ENCODE measurements at regions not wholly inside any gene's neighbourhood (a gene's known extent, or its start where the extent isn't known, plus 50 kb on each side); places are given as distances from the start of the nearest gene placed in this dataset.

- Histone ChIP-seq H3K9me3 (no peaks in the 10 kb centered on the region), H3K4me3 (peak overlapping the region; percentile 57), H3K4me1 (peaks cover 5% of the 10 kb centered on the region), H3K36me3 (no peaks in the 10 kb centered on the region), H3K27ac (peak overlapping the region; percentile 90), H3K27me3 (no peaks in the 10 kb centered on the region)
- DNase-seq (peak; percentile 96), ATAC-seq (peak; percentile 98)
- intact Hi-C loops (cut with DNase I), result no loop called here
- no peak for TF ChIP-seq CTCF (IDR thresholded peaks at IDR 0.05)
These were observed 102.5 kb downstream of the ARRDC3 start for GRCh38 chr5:91280362-91281269.

- intact Hi-C loops (cut with DNase I), result no loop called here
- Histone ChIP-seq H3K4me3 (no peak overlapping the region), H3K27ac (no peak overlapping the region), H3K4me1 (peaks cover 5% of the 10 kb centered on the region), H3K9me3 (no peaks in the 10 kb centered on the region), H3K36me3 (no peaks in the 10 kb centered on the region), H3K27me3 (no peaks in the 10 kb centered on the region)
- TF ChIP-seq CTCF (IDR thresholded peaks at IDR 0.05), result no peak
- DNase-seq (no peak), ATAC-seq (no peak)
These were observed 105.3 kb downstream of the ARRDC3 start for GRCh38 chr5:91277840-91278239.

- H3K4me1 ChIP-seq, result peaks cover 5% of the 10 kb centered on the region
- no peak overlapping the region for H3K27ac ChIP-seq
- H3K9me3 ChIP-seq, result no peaks in the 10 kb centered on the region
- no peaks in the 10 kb centered on the region for H3K27me3 ChIP-seq
- DNase-seq (no peak), ATAC-seq (no peak)
- H3K4me3 ChIP-seq, result no peak overlapping the region
- no peak for TF ChIP-seq CTCF (IDR thresholded peaks at IDR 0.05)
- intact Hi-C loops (cut with DNase I), result no loop called here
- no peaks in the 10 kb centered on the region for H3K36me3 ChIP-seq
These were observed 106.0 kb downstream of the ARRDC3 start for GRCh38 chr5:91277093-91277626.

GRCh38 chr5:91272858-91273257 is 110.3 kb downstream of the ARRDC3 start:
- no peak for DNase-seq
- intact Hi-C loops (cut with DNase I), result no loop called here

GRCh38 chr5:91271999-91272398 is 111.1 kb downstream of the ARRDC3 start:
- Histone ChIP-seq H3K27ac (no peak overlapping the region), H3K4me1 (no peaks in the 10 kb centered on the region), H3K36me3 (no peaks in the 10 kb centered on the region), H3K27me3 (no peaks in the 10 kb centered on the region), H3K9me3 (no peaks in the 10 kb centered on the region), H3K4me3 (no peak overlapping the region)
- no peak for ATAC-seq
- TF ChIP-seq CTCF (IDR thresholded peaks at IDR 0.05), result no peak
- intact Hi-C loops (cut with DNase I), result no loop called here
- no peak for DNase-seq

More at GRCh38 chr5:91272858-91273257, 110.3 kb downstream of the ARRDC3 start:
- Histone ChIP-seq H3K36me3 (no peaks in the 10 kb centered on the region), H3K4me3 (no peak overlapping the region), H3K27ac (no peak overlapping the region), H3K27me3 (no peaks in the 10 kb centered on the region), H3K4me1 (no peaks in the 10 kb centered on the region), H3K9me3 (no peaks in the 10 kb centered on the region)
- ATAC-seq, result no peak
- no peak for TF ChIP-seq CTCF (IDR thresholded peaks at IDR 0.05)
